GM19372 (cell line): ENCODE measurements at regions not wholly inside any gene's neighbourhood (a gene's known extent, or its start where the extent isn't known, plus 50 kb on each side); places are given as distances from the start of the nearest gene placed in this dataset.
A peak's percentile ranks its signal among the peaks of the same experiment; 100 is the strongest.
"Not testable (repeated sequence)": the region's sequence is repeated elsewhere in the genome, so short reads cannot be mapped to it uniquely, and the experiment has no call there.

ENCODE experiments used
- ATAC-seq: cut with Tn5 transposase; IDR thresholded peaks from one replicate; pipeline ENCODE4 v1.9.1; 2021; ENCODE audit warnings: mild to moderate bottlenecking, low read depth, moderate library complexity; ENCODE audit not compliant: unreplicated experiment

- peak; percentile 76 for ATAC-seq
These were observed 76.9 kb upstream of the SLCO2A1 start for GRCh38 chr3:134106580-134106979.

GRCh38 chr3:134105876-134106556 is 76.3 kb upstream of the SLCO2A1 start:
- ATAC-seq: no peak

GRCh38 chr3:134104031-134104430 is 74.3 kb upstream of the SLCO2A1 start:
- no peak for ATAC-seq

GRCh38 chr3:134103470-134103869 is 73.7 kb upstream of the SLCO2A1 start:
- ATAC-seq: no peak

- ATAC-seq: no peak
These were observed 73.3 kb upstream of the SLCO2A1 start for GRCh38 chr3:134102976-134103375.

GRCh38 chr3:134096214-134096613 is 66.5 kb upstream of the SLCO2A1 start:
- not testable (repeated sequence) for ATAC-seq

- ATAC-seq: no peak
These were observed 65.3 kb upstream of the SLCO2A1 start for GRCh38 chr3:134095005-134095404.

- ATAC-seq: no peak
These were observed 64.8 kb upstream of the SLCO2A1 start for GRCh38 chr3:134094491-134094890.

GRCh38 chr3:134093956-134094355 is 64.2 kb upstream of the SLCO2A1 start:
- ATAC-seq: no peak

GRCh38 chr3:134092208-134092701 is 62.5 kb upstream of the SLCO2A1 start:
- no peak for ATAC-seq

GRCh38 chr3:134090031-134090430 is 60.3 kb upstream of the SLCO2A1 start:
- ATAC-seq: no peak

GRCh38 chr3:134087060-134087974 is 57.6 kb upstream of the SLCO2A1 start:
- no peak for ATAC-seq

- no peak for ATAC-seq
These were observed 56.9 kb upstream of the SLCO2A1 start for GRCh38 chr3:134086616-134087015.

GRCh38 chr3:134085034-134085775 is 55.5 kb upstream of the SLCO2A1 start:
- no peak for ATAC-seq

GRCh38 chr3:134084242-134084950 is 54.7 kb upstream of the SLCO2A1 start:
- ATAC-seq: no peak

GRCh38 chr3:134083626-134084241 is 54.0 kb upstream of the SLCO2A1 start:
- ATAC-seq: no peak

GRCh38 chr3:134083008-134083407 is 53.3 kb upstream of the SLCO2A1 start:
- no peak for ATAC-seq

GRCh38 chr3:134082582-134082981 is 52.9 kb upstream of the SLCO2A1 start:
- ATAC-seq: no peak

GRCh38 chr3:134081211-134081610 is 51.5 kb upstream of the SLCO2A1 start:
- ATAC-seq: no peak

GRCh38 chr3:134080761-134081160 is 51.0 kb upstream of the SLCO2A1 start:
- ATAC-seq: no peak
